NCI-H2171 treated with DMSO at 0.1 percent for 48 hours (cell line): ENCODE measurements at regions not wholly inside any gene's neighbourhood (a gene's known extent, or its start where the extent isn't known, plus 50 kb on each side); places are given as distances from the start of the nearest gene placed in this dataset.
"Not testable (repeated sequence)": the region's sequence is repeated elsewhere in the genome, so short reads cannot be mapped to it uniquely, and the experiment has no call there.

Experiments used
- DNase-seq: peaks from one replicate; lab custom pipeline; 2025; lab: John Stamatoyannopoulos, UW

GRCh38 chr7:41578700-41579099, 124.2 kb downstream of the INHBA start:
- no peak for DNase-seq

- no peak for DNase-seq
Measured at GRCh38 chr7:41576166-41576565, 126.7 kb downstream of the INHBA start.

GRCh38 chr7:41574377-41574776, 128.5 kb downstream of the INHBA start:
- DNase-seq: no peak

GRCh38 chr7:41573862-41574261, 129.0 kb downstream of the INHBA start:
- DNase-seq: no peak

- DNase-seq: no peak
Measured at GRCh38 chr7:41573443-41573842, 129.4 kb downstream of the INHBA start.

- DNase-seq: no peak
Measured at GRCh38 chr7:41573015-41573414, 129.9 kb downstream of the INHBA start.

- no peak for DNase-seq
Measured at GRCh38 chr7:41571573-41571972, 131.3 kb downstream of the INHBA start.

GRCh38 chr7:41570766-41571165, 132.1 kb downstream of the INHBA start:
- DNase-seq: no peak

GRCh38 chr7:41568135-41568534, 134.8 kb downstream of the INHBA start:
- no peak for DNase-seq

GRCh38 chr7:41567731-41568114, 135.2 kb downstream of the INHBA start:
- DNase-seq: no peak

GRCh38 chr7:41567031-41567730, 135.7 kb downstream of the INHBA start:
- no peak for DNase-seq

GRCh38 chr7:41566581-41566980, 136.3 kb downstream of the INHBA start:
- no peak for DNase-seq

- DNase-seq: no peak
Measured at GRCh38 chr7:41565655-41566054, 137.2 kb downstream of the INHBA start.

GRCh38 chr7:41559426-41559825, 143.5 kb downstream of the INHBA start:
- DNase-seq: no peak

GRCh38 chr7:41554481-41554880, 148.4 kb downstream of the INHBA start:
- no peak for DNase-seq

GRCh38 chr7:41550046-41550445, 152.8 kb downstream of the INHBA start:
- not testable (repeated sequence) for DNase-seq

- no peak for DNase-seq
Measured at GRCh38 chr7:41544241-41544640, 158.6 kb downstream of the INHBA start.

GRCh38 chr7:41540601-41541000, 162.3 kb downstream of the INHBA start:
- DNase-seq: no peak

- DNase-seq: no peak
Measured at GRCh38 chr7:41538810-41539724, 163.8 kb downstream of the INHBA start.

- no peak for DNase-seq
Measured at GRCh38 chr7:41536873-41537665, 165.8 kb downstream of the INHBA start.

GRCh38 chr7:41536122-41536872, 166.6 kb downstream of the INHBA start:
- DNase-seq: no peak

GRCh38 chr7:41529831-41530230, 173.1 kb downstream of the INHBA start:
- DNase-seq: no peak
